HG02798 (cell line): ENCODE measurements at regions not wholly inside any gene's neighbourhood (a gene's known extent, or its start where the extent isn't known, plus 50 kb on each side); places are given as distances from the start of the nearest gene placed in this dataset.

Experiments
- ATAC-seq: cut with Tn5 transposase; IDR thresholded peaks from one replicate; pipeline ENCODE4 v1.9.1; 2021; ENCODE audit warnings: mild to moderate bottlenecking; ENCODE audit not compliant: unreplicated experiment, poor library complexity

DNA sequence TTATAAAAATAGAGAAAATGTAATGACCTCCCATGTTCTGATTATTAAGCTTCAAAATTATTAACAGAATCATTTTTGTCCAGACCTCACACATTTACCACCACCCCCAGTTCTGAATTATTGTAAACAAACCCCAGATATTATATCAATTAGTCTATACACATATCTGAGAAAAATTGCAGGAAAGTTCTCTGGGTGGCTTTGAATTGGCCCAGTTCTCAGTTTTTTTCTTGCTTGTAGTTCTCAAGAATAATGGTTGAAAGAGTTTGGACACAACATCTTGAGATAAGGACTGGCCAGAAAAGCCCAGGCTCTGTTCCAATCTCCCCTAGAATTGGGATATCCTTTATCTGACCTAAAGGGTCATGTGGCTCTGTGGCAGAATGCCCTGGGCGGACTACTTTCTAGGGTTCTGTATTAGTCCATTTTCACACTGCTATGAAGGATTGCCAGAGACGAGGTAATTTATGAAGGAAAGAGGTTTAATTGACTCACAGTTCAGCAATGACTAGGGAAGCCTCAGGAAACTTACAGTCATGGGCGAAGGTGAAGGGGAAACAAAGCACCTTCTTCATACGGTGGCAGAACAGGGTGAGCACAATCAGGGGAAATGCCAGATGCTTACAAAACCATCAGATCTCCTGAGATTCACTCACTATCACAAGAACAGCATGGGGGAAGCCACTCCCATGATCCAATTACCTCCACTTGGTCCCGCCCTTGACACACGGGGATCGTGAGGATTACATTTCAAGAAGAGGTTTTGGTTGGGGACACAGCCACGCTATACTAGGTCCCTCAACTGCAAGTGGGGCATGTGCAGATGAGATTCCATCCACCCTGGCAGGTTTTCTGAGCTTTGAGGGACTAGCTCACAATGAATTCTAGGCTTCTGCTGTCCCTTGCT is 1504.6 kb upstream of the FLRT2 start:
- no peak for ATAC-seq

DNA sequence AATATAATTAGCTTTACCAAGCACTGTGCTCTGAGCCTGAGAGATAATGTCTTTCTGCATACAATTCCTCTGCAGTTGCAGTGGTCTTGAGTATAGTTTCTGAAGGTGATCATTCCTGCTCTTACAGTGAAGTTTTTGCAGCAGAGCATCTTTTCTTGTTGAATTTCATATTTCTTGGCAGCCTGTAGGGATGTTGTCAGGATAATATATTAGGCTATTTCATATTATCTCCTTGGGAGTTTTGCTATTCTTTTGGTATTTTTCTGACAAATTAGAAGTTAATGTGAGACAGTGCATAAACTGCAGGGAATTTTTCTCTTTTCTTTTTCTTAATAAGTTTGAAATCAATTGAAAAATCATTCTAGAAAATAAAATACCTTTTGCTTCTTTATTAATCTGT is 1502.6 kb upstream of the FLRT2 start:
- ATAC-seq = no peak

DNA sequence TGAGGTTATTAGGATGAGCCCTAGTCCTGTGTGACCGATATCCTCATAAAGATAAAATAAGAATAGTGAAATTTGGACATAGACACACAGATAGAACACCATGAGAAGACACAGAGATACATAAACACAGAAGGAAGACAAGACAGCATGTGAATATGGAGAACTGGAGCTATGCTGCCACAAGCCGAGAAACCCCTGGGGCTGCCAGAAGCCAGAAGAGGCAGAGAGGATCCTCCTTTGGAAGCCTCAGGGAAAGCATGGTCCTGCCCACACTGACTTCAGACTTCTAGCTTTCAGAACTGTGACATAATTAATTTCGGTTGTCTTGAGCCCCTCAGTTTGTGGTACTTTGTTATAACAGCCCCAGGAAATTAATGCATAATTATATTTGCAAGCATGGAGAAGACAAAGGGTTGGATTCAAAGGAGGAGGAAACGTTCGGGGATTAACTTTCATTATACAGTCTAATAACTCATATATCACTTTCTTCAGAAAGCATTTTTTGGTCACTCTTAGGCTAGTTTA is 1501.8 kb upstream of the FLRT2 start:
- ATAC-seq = no peak

DNA sequence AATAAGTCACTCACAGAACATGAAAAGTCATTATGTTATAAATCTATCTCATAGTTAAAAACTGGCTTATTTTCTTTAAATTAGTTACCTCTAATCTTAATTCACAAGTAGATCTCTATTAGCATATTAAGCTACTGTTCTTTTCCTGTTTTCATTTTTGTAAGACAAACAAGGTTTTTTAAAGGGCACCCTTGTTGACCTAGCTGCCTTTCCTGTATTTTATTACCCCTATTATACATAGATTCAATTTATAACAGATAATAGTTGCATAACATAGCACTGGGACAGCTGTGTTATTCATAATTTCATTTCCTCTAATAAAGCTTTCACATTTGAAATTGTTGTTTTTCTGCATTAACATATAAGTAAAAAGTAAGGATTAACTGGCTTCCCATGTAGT is 1500.7 kb upstream of the FLRT2 start:
- no peak for ATAC-seq

DNA sequence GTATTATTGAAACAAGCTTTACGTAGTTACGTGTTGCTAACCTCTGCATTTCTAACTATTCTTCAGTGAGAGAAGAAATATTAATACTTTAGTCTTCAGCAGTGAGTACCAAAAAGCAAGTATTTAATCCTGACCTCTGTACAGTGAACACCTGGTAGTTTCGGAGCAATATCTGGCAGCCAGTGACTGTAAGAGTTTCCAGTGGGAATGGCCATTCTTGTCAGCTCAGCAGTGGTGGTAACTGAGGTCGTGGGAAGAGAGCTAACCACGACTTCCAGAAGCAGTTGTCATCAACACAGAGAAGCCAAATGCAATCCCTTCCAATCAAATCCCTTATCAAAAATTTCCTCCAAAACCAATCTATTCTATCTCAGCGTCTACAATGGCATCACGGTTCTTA is 1500.2 kb upstream of the FLRT2 start:
- ATAC-seq = no peak

DNA sequence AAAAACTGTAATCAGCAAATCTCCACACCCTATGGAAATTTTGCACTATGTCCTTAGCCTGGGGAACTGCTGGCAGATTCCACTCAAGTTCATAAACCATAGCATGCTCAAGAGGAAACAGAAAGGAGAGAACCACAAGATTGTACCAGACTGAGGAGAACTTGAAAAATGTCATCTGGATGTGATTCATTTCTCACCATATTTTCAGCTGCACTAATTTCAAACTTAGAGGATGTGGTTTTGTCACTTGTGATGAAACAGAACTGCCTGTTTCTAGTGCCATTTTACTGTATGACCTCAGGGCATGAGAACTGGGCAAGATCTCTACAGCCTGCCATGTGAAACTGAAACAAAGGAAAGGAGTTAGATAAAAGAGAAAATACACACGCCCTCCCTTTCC is 1493.1 kb upstream of the FLRT2 start:
- no peak for ATAC-seq

DNA sequence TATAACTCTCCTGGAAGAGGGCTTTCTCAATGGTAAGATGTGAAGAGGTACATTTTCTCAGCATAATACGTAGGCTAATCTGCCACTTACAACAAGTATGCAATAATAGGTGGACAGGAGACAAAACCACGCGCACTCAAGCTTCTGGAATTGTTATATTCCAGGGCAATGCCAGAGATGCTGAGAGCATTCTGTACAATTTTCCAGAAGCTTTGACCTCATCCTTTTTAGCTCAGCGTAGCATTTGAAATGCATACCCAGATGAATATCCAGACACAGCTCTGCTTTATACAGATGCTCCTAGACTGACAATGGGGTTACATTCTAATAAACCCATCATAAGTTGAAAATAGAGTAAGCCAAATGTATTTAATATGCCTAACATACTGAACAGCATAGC is 1492.4 kb upstream of the FLRT2 start:
- ATAC-seq = no peak

DNA sequence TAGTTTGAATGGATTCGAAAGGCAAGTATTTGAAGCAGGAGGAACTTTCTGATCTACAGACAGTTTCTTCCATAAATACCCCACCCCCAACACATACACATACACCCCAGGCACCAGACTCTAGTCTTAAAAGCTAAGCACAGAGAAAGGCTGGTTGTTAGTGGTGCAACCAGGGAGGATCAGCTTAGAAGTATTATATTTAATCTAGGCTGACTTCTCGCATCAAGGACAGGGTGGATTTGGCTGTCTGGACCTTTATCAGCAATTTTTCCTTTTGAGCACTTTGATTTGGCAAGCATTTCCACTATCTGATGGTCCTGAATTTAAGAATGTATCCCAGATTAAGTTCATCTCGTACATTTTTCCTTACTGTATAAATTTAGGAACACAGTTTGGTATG is 1489.8 kb upstream of the FLRT2 start:
- ATAC-seq = no peak

DNA sequence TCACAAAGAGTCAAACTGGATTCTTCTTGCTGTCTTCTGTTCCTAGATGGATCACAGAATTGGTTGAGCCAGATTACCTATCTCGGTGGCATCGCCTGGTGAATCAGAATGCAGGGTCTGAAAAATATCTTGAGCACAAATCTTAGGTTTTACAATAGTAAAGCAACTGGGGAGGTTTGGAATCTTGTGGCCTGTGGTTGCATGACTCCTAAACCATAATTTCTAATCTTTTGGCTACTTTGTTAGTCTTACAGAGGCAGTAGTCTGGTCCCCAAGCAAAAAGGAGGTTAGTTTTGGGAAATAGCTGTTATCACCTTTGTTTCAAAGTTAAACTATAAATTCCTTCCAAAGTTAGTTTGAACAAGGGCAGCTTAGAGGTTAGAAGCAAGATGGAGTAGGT is 1488.5 kb upstream of the FLRT2 start:
- ATAC-seq = no peak

DNA sequence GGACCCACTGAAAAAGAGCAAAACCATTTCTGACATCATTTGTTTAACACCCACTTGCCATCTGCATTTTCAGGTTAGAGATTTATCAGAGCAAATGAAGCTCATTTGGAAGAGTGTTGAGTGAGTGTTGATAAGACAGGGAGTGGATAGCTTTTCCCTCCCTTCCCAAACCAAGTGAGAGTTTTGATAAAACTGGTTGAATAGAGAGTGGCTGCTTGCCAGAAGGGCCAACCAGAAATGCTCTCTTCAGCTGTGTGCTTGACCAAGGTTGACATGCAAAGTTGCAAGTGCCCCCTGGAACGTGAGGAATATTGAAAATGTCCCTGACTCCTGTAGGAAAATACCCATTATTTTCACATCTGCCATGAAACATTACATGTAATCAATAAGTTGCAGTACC is 1487.0 kb upstream of the FLRT2 start:
- ATAC-seq = no peak

DNA sequence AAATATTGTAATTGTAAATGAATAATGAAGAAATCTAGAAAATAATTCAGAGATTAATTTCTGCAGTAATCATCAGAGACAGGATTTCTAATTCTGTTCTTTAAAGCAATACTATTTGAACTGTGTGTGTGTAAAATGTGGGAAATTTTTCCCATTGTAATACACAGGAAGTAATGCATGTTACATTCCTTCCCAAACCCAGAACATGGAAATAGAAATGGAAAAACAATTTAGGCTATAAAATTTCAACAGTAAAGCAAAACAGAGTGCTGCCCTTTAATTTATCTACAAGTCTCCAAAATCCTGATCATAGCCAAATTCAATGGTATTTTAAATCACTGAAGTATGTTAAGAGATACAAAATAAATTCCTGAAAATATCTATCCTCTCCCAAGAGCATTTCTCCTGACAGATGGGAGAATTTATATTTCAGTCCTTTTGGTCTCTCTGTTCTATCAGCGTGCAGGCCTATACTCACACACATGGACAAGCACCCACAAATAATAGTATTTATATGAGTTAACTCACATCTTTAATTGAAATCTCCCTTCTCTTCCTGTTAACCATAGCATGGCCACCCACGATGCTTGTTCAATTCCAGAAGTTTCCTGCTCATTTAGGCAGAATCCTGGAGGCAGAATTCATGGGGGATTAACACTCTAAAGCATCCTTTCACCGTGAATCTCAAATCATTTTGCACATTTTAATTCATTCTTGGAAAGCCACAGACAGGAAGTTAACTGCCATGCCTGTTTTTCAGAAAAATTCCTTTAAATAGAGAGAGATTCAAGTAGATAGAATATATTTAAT is 1465.4 kb upstream of the FLRT2 start:
- ATAC-seq = no peak

DNA sequence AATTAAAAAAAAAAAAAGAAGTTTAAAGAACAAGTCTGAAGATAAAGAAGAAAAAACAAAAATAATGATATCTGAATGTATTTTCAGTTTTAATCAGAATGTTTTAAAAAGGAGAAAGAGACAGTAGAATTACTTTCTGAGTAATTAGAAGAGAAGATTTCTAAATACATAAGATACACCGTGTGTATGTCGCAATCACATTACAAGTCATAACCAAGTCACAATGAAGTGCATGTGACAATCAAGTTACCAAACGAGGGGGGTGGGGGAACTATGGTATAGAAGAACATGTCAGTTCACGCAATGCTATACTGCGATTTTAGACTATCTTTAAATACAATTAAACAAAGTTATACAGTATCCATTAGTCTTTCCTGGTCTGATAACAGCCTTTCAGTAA is 1464.1 kb upstream of the FLRT2 start:
- no peak for ATAC-seq

DNA sequence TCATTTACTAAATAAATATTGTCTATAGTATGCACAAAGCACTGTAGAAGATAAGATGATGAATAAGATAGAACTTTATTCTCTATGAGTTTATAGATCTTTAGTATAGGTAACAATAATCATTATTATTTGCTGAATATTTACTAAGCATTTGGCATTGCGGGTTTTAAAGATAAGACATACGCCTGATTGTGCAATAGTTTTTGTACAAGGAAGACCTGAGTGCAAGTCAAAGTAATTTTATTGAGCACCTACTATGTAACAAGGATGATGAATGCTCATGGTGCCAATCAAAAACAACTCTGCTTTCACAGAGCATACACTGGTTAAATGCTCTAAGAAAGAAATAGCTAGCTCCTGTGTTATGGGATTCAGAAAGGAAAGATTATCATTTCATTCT is 1461.7 kb upstream of the FLRT2 start:
- ATAC-seq = no peak

DNA sequence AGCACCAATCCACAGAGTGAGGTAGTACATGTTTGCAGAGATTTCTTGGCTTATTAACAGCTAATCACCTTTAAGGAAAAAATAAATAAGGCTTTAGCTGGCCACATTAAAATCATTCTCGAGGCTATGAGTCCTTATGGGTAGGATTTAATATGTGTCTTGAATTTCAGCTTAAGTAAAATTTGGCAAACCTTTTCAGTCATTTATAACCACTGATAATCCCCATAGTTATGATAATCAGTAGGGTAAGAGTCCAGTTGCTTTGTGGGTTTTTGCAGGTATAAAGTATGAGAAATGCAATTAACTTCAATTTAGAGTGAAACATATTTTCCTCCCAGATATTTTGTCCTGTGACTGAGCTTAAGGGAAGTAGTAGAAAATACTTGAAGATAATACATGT is 1458.9 kb upstream of the FLRT2 start:
- ATAC-seq = no peak

DNA sequence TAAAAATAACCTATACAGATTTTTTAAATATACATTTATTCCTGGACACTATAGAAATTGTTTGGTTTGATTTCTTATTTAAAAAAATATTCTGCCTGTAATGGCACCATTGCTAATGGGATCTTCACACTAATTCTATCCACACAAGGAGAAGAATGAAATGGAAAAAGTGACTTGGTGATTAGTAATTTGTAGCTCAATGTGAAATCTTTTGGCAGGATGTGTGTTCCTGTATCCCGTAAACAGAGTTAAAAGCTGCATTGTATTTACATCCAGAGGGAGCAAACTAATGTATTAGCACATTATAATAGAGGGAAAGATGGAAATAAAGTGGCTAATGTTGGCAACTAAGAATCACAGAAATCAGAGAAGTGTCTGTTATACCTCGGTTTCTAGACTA is 1455.3 kb upstream of the FLRT2 start:
- no peak for ATAC-seq

DNA sequence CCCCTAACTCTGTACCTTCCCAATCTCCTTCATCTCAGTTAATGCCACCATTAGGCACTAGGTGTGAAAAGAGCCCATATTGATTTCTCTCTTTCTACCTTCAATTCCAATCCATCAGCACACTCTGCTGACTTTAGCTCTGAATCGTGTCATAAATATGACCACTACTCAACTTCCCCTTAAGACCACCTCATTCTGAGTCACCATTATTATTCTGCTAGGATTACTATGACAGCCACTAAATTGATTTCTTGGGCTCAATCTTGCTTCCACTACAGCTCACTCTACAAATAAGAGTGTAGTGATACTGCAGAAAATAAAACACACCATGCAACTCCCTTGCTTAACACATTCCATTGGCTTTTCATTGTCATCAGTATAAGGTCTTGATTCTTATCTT is 1449.0 kb upstream of the FLRT2 start:
- no peak for ATAC-seq

DNA sequence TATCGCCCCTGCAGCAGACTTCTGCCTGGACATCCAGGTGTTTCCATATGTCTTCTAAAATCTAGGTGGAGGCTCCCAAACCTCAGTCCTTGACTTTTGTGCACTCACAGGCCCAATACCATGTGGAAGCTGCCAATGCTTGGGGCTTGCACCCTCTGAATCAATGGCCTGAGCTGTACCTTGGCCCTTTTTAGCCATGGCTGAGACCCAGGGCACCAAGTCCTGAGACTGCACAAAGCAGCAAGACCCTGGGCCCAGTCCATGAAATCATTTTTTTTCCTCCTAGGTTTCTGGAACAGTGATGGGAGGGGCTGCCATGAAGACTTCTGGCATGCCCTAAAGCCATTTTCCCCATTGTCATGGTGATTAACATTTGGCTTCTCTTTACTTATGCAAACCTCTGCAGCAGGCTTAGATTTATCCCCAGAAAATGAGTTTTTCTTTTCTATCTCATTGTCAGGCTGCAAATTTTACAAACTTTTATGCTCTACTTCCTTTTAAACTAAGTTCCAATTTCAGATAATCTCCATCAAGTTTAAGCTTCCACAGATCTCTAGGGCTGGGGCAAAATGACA is 1445.8 kb upstream of the FLRT2 start:
- no peak for ATAC-seq

DNA sequence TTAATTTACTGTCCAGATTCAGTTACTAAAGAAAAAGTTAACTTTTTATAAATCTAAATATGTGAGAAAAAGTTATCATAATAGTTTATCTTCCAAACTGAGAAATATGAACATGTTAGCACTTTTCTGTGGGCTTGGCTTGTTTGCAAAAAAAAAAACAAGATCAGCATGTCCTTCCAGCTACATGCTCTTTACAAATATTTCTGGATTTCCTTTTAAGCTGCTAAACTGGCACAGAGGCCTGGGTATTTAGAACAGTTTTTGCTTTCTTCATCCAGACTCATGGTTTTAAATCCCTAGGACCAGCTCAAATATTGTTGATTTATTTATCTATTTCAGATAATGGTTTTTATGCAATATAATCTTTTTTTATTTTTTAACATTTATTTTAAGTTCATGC is 1444.5 kb upstream of the FLRT2 start:
- ATAC-seq = no peak

DNA sequence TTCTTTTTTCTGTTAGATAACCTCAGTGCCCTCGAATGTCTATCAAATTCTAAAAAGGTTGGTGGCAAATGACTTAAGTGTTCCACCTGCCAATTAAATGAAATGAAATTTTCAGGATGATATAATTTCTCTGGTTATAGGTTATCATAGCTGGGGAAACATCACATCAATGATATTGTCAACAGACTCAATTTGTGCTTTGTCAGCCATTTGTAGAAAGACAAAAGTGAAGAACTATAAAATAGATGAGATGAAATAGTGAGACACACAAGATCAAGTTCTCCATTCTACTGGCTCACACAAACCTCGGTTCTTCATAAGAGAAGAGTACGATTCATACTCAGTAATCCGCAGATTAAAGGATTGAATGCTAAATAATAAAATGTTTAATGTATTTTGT is 1443.2 kb upstream of the FLRT2 start:
- no peak for ATAC-seq

DNA sequence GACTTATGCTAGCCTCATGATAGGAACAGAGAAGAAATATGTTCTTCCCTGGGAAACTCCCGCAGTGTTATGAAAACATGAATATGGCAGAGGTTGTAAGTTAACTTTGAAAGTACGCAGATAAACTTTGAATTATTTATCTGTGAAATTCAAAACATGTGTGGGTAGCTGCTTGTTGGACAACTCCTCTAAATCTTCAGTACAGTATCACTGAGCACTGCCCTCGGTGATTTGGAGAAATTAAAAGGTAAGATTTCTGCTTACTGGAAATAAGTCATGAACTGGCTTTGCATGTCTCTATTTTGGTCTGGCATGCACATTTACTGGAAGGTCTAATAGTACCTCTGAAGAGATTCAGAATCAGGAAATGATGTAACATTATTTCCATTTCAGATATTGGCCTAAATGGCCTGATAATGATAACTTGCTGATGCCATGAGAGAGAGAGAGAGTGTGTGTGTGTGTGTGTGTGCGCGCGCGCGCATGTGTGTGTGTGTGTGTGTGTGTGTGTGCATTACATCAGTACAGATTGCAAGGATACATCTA is 1441.9 kb upstream of the FLRT2 start:
- ATAC-seq = no peak

DNA sequence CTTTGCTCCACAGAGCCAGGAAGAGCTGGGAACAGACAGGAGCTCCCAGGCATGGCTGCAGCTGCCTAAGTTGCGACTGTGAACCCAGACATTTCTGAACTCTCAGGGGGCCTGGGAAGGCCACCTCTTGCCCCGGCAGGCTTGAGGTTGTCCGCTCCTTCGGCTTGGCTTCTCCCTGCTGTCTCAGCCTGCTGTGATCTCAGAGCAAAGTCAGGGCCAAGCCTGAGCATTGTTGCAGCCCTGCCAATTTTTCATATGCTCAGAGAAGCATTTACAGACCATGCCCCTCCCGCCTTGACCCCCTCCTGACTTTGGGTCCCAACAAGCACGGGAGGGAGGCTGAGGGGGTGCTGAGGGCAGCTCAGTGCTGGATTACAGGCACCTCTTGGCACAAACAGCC is 1439.1 kb upstream of the FLRT2 start:
- ATAC-seq = no peak
